Cardiac fibroblast (primary cell): ENCODE measurements at regions not wholly inside any gene's neighbourhood (a gene's known extent, or its start where the extent isn't known, plus 50 kb on each side); places are given as distances from the start of the nearest gene placed in this dataset.
"Not testable (repeated sequence)": the region's sequence is repeated elsewhere in the genome, so short reads cannot be mapped to it uniquely, and the experiment has no call there.

ENCODE experiments used
- DNase-seq, 2 donors: peaks; one replicate each; pipeline versions ENCODE4 v3.0.0 to v3.0.0-alpha.2; 2010; ENCODE audit warnings: low read depth in 2 of 2
- H3K4me3 ChIP-seq, 2 donors: replicated peaks in 1 of 2; 1 replicate in 1 of 2; 2 replicates in 1 of 2; pipeline ENCODE4 v1.5.1; 2011; ENCODE audit warnings: low read depth in 2 of 2, low read length in 2 of 2, mild to moderate bottlenecking in 2 of 2, moderate library complexity in 1 of 2
- TF ChIP-seq, protein P1 (sequence below): IDR thresholded peaks from one replicate; pipeline ENCODE4 v1.5.1; 2011; ENCODE audit warnings: low read depth, mild to moderate bottlenecking, low read length, inconsistent platforms

- TF ChIP-seq, protein P1, sequence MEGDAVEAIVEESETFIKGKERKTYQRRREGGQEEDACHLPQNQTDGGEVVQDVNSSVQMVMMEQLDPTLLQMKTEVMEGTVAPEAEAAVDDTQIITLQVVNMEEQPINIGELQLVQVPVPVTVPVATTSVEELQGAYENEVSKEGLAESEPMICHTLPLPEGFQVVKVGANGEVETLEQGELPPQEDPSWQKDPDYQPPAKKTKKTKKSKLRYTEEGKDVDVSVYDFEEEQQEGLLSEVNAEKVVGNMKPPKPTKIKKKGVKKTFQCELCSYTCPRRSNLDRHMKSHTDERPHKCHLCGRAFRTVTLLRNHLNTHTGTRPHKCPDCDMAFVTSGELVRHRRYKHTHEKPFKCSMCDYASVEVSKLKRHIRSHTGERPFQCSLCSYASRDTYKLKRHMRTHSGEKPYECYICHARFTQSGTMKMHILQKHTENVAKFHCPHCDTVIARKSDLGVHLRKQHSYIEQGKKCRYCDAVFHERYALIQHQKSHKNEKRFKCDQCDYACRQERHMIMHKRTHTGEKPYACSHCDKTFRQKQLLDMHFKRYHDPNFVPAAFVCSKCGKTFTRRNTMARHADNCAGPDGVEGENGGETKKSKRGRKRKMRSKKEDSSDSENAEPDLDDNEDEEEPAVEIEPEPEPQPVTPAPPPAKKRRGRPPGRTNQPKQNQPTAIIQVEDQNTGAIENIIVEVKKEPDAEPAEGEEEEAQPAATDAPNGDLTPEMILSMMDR = no peak
- no peak overlapping the region for H3K4me3 ChIP-seq
- no peak for DNase-seq
These were observed 105.2 kb upstream of the EPHA3 start for GRCh38 chr3:89002191-89002590.

GRCh38 chr3:89013536-89013935 lies 93.9 kb upstream of the EPHA3 start:
- no peak for DNase-seq
- no peak overlapping the region for H3K4me3 ChIP-seq
- TF ChIP-seq, protein P1 = no peak

GRCh38 chr3:89017531-89017930 lies 89.9 kb upstream of the EPHA3 start:
- H3K4me3 ChIP-seq = no peak overlapping the region
- DNase-seq = no peak
- TF ChIP-seq, protein P1 = no peak

GRCh38 chr3:89025185-89025584 lies 82.2 kb upstream of the EPHA3 start:
- TF ChIP-seq, protein P1 = no peak
- DNase-seq = no peak
- no peak overlapping the region for H3K4me3 ChIP-seq

DNA sequence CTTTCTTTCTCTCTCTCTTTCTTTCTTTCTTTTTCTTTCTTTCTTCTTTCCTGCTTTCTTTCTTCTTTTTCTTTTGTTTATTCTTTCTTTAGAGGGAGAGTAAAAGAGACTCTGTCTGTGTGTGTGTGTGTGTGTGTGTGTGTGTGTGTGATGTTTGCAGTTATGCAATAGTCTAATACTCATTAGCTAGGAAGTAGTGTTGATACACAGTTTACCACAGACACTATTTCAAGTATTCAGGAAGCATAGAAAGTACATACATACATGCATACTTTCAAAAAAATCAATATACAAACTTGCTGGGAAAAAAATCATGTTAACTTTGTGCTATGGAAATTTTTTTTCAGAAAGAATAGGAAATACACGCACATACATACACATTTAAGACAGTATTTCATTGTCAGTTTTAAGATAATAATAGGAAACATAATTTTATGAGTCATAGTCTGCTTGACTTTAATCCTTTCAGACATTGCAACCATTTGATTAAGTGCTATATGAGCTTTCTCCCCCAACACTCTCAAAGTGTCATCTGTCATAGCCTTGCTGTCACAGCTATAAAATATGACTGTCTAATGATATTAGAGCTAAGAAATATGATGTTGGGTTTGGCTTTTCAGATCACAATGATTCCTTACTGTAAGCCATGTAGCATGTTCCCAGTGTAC lies 74.9 kb upstream of the EPHA3 start:
- TF ChIP-seq, protein P1 = no peak
- peak; percentile 13 to 23 for DNase-seq

GRCh38 chr3:89034723-89035122 lies 72.7 kb upstream of the EPHA3 start:
- not testable (repeated sequence) for DNase-seq, H3K4me3 ChIP-seq

More for the DNA sequence above, 74.9 kb upstream of the EPHA3 start:
- no peak overlapping the region for H3K4me3 ChIP-seq

- DNase-seq = peak in 1 of 2 donors; percentile 10
- H3K4me3 ChIP-seq = no peak overlapping the region
- TF ChIP-seq, protein P1 = no peak
These were observed 68.6 kb upstream of the EPHA3 start for GRCh38 chr3:89038869-89039268.
